Upper lobe of left lung (tissue), 6 donors: ENCODE measurements at regions not wholly inside any gene's neighbourhood (a gene's known extent, or its start where the extent isn't known, plus 50 kb on each side); places are given as distances from the start of the nearest gene placed in this dataset.

Source experiments
- ATAC-seq, 2 donors: fragments of 200-7000 bp; cut with Tn5 transposase; one replicate each; pipeline ENCODE4 v1.9.1; 2022; ENCODE audit warnings: mild to moderate bottlenecking in 2 of 2, moderate library complexity in 2 of 2; ENCODE audit not compliant: low FRiP score in 2 of 2
- DNase-seq, 2 donors: peaks; one replicate each; pipeline ENCODE4 v3.0.0-alpha.2; 2019 to 2020
- H3K27ac ChIP-seq, 4 donors: fragments of 200-600 bp; sonication (generic); one replicate each; pipeline ENCODE4 v1.5.1; 2016 to 2019
- H3K27me3 ChIP-seq, 4 donors: fragments of 200-600 bp; sonication (generic); one replicate each; pipeline ENCODE4 v1.5.1; 2017 to 2019
- H3K36me3 ChIP-seq, 4 donors: fragments of 200-600 bp; sonication (generic); one replicate each; pipeline ENCODE4 v1.5.1; 2016 to 2019
- H3K4me1 ChIP-seq, 4 donors: fragments of 200-600 bp; sonication (generic); one replicate each; pipeline ENCODE4 v1.5.1; 2018 to 2019
- H3K4me3 ChIP-seq, 4 donors: fragments of 200-600 bp; sonication (generic); one replicate each; pipeline ENCODE4 v1.5.1; 2017 to 2019; ENCODE audit warnings: mild to moderate bottlenecking in 2 of 4, moderate library complexity in 1 of 4
- H3K9me3 ChIP-seq, 4 donors: fragments of 200-600 bp; sonication (generic); one replicate each; pipeline ENCODE4 v1.5.1; 2018 to 2019
- EP300 ChIP-seq, 4 donors: sonication (generic); formaldehyde crosslinking; IDR thresholded peaks; one replicate each; pipeline ENCODE4 v1.5.1; 2017; ENCODE audit warnings: antibody characterized with exemption in 4 of 4, control low read depth in 2 of 4
- POLR2A ChIP-seq, 4 donors: fragments of 450-650 bp; IDR thresholded peaks; one replicate each; pipeline ENCODE4 v1.5.1; 2016 to 2017; ENCODE audit warnings: antibody characterized with exemption in 4 of 4, mild to moderate bottlenecking in 2 of 4
- POLR2AphosphoS5 ChIP-seq, 2 donors: sonication (generic); formaldehyde crosslinking; IDR thresholded peaks; one replicate each; pipeline ENCODE4 v1.5.1; 2017; ENCODE audit warnings: antibody characterized with exemption in 2 of 2
- WGBS, 2 donors: methylation state at CpG; one replicate each; pipeline ENCODE4 v1.1.5; 2017 to 2018; 5-methylcytosine and 5-hydroxymethylcytosine counted together
- TF ChIP-seq, protein P1 (sequence below), 6 experiments: fragments of 450-650 bp in 4 of 6; fragments of 200-600 bp in 2 of 6; sonication (generic) in 2 of 6; IDR thresholded peaks; one replicate each; pipeline ENCODE4 v1.5.1; 2016 to 2019; ENCODE audit warnings: antibody characterized with exemption in 6 of 6
- donor health status: DM: no; HTN: no; CAD: no; lungs with moderate emphysema.
- donor health status: DM: no; HTN: yes; CAD: no; lungs with severe emphysema.

DNA sequence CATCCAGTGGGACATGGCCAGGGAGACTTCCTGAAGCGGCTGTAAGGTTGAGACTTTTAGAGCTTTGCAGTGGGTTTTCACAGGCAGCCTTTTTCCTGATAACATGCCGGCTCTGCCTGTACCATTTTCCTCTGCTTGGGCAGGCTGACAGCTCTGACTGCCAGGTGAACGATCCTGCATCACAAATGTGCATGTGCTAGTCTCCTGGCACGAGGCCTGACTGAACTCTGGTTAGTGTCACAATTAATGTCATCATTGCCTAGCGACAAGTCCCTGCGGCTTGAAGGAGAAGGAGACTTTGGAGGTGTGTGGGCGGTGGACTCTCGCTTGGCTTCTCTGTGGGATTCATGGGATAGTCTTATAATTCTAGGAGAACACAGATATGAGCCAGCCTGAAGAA is 783.6 kb upstream of the TSPY4 start:
- Histone ChIP-seq H3K9me3 (no peaks in the 10 kb centered on the region), H3K4me3 (no peak overlapping the region), H3K27ac (no peak overlapping the region), H3K27me3 (no peaks in the 10 kb centered on the region), H3K4me1 (no peaks in the 10 kb centered on the region), H3K36me3 (no peaks in the 10 kb centered on the region)
- 100% methylated on average over 2 of the region's 8 CpGs; no CpG with 5 or more reads in 1 of the 2 donors for WGBS, 2 donors
- ATAC-seq: no peak
- no peak for DNase-seq
- TF ChIP-seq EP300 (IDR thresholded peaks at IDR 0.05) (no peak), POLR2AphosphoS5 (IDR thresholded peaks at IDR 0.05) (no peak), POLR2A (IDR thresholded peaks at IDR 0.05) (no peak)
- TF ChIP-seq, protein P1, sequence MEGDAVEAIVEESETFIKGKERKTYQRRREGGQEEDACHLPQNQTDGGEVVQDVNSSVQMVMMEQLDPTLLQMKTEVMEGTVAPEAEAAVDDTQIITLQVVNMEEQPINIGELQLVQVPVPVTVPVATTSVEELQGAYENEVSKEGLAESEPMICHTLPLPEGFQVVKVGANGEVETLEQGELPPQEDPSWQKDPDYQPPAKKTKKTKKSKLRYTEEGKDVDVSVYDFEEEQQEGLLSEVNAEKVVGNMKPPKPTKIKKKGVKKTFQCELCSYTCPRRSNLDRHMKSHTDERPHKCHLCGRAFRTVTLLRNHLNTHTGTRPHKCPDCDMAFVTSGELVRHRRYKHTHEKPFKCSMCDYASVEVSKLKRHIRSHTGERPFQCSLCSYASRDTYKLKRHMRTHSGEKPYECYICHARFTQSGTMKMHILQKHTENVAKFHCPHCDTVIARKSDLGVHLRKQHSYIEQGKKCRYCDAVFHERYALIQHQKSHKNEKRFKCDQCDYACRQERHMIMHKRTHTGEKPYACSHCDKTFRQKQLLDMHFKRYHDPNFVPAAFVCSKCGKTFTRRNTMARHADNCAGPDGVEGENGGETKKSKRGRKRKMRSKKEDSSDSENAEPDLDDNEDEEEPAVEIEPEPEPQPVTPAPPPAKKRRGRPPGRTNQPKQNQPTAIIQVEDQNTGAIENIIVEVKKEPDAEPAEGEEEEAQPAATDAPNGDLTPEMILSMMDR (IDR thresholded peaks at IDR 0.05): no peak

DNA sequence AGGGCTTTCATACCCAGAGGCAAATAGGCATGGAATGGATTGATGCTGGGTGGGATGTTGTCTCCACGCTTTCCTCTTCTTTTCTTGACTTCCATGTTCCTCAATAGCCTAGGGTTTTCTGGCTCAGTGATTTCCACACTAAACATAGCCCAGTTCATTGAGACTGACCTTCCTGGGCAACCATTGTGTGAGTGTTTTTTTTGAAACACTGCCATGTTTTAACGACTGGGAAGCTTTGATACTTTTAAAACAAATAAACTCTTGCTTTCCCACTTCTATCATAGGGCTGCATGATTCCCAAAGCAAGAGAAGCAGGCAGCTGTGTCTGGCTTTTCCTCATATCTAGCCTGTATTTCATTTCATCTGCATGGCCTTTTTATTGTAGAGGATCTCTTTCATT is 775.9 kb upstream of the TSPY4 start:
- H3K4me1 ChIP-seq: no peaks in the 10 kb centered on the region
- no peaks in the 10 kb centered on the region for H3K9me3 ChIP-seq
- no peak for TF ChIP-seq POLR2AphosphoS5 (IDR thresholded peaks at IDR 0.05)
- H3K4me3 ChIP-seq: no peak overlapping the region
- no peaks in the 10 kb centered on the region for H3K27me3 ChIP-seq
- 14% methylated on average over 1 of the region's 2 CpGs; no CpG with 5 or more reads in 1 of the 2 donors for WGBS, 2 donors
- no peak overlapping the region for H3K27ac ChIP-seq
- DNase-seq (no peak), ATAC-seq (no peak)
- no peaks in the 10 kb centered on the region for H3K36me3 ChIP-seq

DNA sequence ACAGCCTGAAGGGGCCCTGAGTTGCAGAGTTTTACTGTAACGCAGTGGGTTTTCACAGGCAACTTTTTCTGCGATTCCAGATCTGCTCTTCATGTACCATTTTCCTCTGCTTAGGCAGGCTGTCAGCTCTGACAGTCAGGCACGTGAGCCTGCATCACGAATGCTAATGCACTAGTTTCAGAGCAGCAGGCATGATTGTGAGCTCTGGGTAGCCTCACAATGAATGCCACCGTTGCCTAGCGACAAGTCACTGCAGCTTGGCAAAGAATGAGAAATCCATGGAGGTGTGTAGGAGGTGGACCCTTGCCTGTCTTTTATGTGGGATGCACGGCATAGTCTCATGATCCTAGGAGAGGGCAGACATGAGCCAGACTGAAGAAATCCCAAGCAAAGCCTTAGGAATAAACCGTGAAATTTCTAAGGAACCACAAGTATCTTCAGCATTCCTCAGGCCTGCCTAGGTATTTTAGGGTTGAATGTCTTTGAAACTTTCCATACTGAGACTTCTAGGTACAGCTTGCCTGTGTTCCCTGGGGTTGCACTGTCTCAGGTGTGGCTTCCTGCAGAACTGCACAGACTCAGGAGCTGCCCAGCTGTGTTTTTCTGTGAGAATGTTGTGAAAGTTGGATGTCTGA is 774.7 kb upstream of the TSPY4 start:
- no peaks in the 10 kb centered on the region for H3K36me3 ChIP-seq
- TF ChIP-seq POLR2A (IDR thresholded peaks at IDR 0.05): no peak
- TF ChIP-seq POLR2AphosphoS5 (IDR thresholded peaks at IDR 0.05): no peak
- no peak for TF ChIP-seq EP300 (IDR thresholded peaks at IDR 0.05)
- TF ChIP-seq, protein P1 (IDR thresholded peaks at IDR 0.05): no peak
- H3K27me3 ChIP-seq: no peaks in the 10 kb centered on the region
- no peak overlapping the region for H3K4me3 ChIP-seq
- 66% methylated on average over 8 of the region's 8 CpGs; no CpG with 5 or more reads in 1 of the 2 donors for WGBS, 2 donors
- H3K9me3 ChIP-seq: no peaks in the 10 kb centered on the region
- H3K4me1 ChIP-seq: no peaks in the 10 kb centered on the region
- DNase-seq (no peak), ATAC-seq (no peak)
- no peak overlapping the region for H3K27ac ChIP-seq

DNA sequence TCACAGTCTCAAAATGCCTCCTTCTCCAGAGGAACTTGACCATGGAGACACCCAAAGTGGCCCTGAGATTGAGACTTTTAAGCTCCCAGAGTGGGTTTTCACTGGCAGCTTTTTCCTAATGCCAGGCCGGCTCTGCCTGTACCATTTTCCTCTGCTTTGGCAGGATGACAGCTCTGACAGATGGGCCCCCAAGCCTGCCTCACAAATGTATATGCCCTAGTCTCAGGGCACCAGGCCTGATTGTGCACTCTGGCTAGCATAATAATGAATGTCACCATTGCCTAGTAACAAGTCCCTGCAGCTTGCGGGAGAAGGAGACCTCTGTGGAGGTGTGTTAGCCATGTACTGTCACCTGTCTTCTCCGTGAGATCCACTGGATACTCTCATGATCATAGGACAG is 772.8 kb upstream of the TSPY4 start:
- 85% methylated on average over 3 of the region's 3 CpGs; no CpG with 5 or more reads in 1 of the 2 donors for WGBS, 2 donors
- no peak for DNase-seq
- Histone ChIP-seq H3K4me3 (no peak overlapping the region), H3K36me3 (no peaks in the 10 kb centered on the region), H3K27me3 (no peaks in the 10 kb centered on the region), H3K9me3 (no peaks in the 10 kb centered on the region), H3K4me1 (no peaks in the 10 kb centered on the region), H3K27ac (no peak overlapping the region)
- no peak for ATAC-seq
- TF ChIP-seq EP300 (IDR thresholded peaks at IDR 0.05) (no peak), POLR2AphosphoS5 (IDR thresholded peaks at IDR 0.05) (no peak), POLR2A (IDR thresholded peaks at IDR 0.05) (no peak)
- TF ChIP-seq, protein P1 (IDR thresholded peaks at IDR 0.05): no peak

DNA sequence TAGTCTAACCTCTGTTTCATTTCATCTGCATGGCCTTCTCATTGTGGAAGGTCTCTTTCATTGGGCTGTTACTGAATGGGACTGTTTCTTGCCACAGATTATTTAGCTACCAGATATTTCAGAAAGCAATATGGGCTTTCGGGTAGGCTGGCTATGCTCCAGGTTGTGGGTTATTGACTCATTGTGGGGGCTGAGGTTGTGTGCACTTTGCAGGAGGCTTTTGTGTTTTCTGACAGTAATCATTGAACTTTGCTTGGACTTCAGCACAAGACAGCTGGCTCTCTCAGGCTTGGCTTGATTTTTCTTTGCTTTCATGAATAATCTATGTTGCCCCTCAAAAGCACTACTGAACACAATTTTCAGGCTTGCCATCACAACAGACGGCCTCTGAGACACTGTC is 771.1 kb upstream of the TSPY4 start:
- no peak overlapping the region for H3K27ac ChIP-seq
- ATAC-seq: no peak
- no peak for DNase-seq
- no peak overlapping the region for H3K4me3 ChIP-seq
- no peaks in the 10 kb centered on the region for H3K9me3 ChIP-seq
- TF ChIP-seq EP300 (IDR thresholded peaks at IDR 0.05) (no peak), POLR2A (IDR thresholded peaks at IDR 0.05) (no peak), POLR2AphosphoS5 (IDR thresholded peaks at IDR 0.05) (no peak)
- TF ChIP-seq, protein P1 (IDR thresholded peaks at IDR 0.05): no peak
- no peaks in the 10 kb centered on the region for H3K27me3 ChIP-seq
- H3K36me3 ChIP-seq: no peaks in the 10 kb centered on the region
- 44% methylated on average over 1 of the region's 2 CpGs; no CpG with 5 or more reads in 1 of the 2 donors for WGBS, 2 donors
- no peaks in the 10 kb centered on the region for H3K4me1 ChIP-seq
